ENCODE measurements at regions not wholly inside any gene's neighbourhood (a gene's known extent, or its start where the extent isn't known, plus 50 kb on each side); places are given as distances from the start of the nearest gene placed in this dataset.

GRCh38 chr12:90080616-90081015, 372.0 kb upstream of the ATP2B1 start:
- 43 to 100% methylated on average over 1 of the region's 1 CpG for WGBS, 2 donors (ENCODE audit: low coverage in 1 of 2)
- H3K9me3 ChIP-seq = no peaks in the 10 kb centered on the region
- no peak for ATAC-seq
- no peaks in the 10 kb centered on the region for H3K36me3 ChIP-seq
- TF ChIP-seq POLR2AphosphoS5 (IDR thresholded peaks at IDR 0.05) (no peak), CTCF (IDR thresholded peaks at IDR 0.05) (no peak), EP300 (IDR thresholded peaks at IDR 0.05) (no peak)
- H3K27me3 ChIP-seq = no peaks in the 10 kb centered on the region
- H3K27ac ChIP-seq = no peak overlapping the region
- H3K4me3 ChIP-seq = no peak overlapping the region
- no peaks in the 10 kb centered on the region for H3K4me1 ChIP-seq

DNA sequence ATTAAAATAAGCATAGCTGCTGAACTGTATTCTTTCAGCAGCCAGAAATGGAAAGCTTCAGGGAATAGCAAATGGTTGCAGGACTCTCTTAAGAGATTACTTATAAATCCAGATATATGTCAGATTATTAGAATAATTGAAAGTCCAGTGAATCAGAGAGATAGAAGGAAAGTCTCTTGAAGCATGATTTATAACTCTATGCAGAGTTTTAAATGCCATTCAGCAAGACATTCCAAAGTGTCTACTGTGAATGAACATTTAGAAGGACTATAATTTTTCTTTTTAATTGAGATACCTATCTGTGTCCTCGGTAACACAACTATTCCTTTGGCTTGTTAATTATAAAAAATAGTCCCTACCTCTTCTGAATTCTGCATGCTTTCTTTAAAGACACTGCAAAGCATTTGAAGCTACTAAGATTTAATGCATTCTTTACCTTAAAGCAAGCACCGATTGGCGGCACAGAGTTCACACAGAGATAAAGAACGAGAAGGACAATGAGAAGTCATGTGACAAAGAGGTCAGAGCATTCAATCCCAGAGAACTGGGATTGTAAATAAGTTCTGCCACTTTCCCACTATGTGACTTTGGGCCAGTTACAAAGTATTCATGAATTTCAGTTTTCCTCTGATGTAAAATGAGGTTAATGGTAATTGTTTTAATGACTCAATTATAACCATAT, 371.0 kb upstream of the ATP2B1 start:
- Histone ChIP-seq H3K36me3 (no peaks in the 10 kb centered on the region), H3K9me3 (no peaks in the 10 kb centered on the region), H3K27me3 (no peaks in the 10 kb centered on the region), H3K27ac (no peak overlapping the region), H3K4me1 (no peaks in the 10 kb centered on the region), H3K4me3 (no peak overlapping the region)
- TF ChIP-seq CTCF (IDR thresholded peaks at IDR 0.05) = no peak
- TF ChIP-seq POLR2A (IDR thresholded peaks at IDR 0.05) = no peak
- no peak for TF ChIP-seq EP300 (IDR thresholded peaks at IDR 0.05)
- TF ChIP-seq POLR2AphosphoS5 (IDR thresholded peaks at IDR 0.05) = no peak
- 77 to 87% methylated on average over 4 of the region's 4 CpGs for WGBS, 2 donors (ENCODE audit: low coverage in 1 of 2)
- ATAC-seq = no peak

DNA sequence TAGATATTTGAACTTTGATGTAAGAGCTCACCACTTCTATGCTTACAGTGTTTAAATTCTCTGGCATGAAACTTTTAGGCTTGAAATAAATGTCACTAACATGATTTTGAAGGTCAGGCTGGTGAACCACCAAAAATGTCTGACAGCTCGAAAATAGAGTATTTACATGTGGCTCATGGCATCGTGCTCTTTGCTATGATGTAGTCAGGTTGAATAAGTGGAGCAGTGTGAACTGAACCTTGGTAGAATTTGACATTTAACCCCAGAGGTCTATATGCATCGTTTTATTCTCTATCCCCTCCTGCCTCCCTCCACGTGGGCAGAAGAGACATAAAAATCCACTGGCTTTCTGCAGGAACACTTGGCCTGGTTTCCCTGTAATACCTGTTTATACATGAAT, 369.7 kb upstream of the ATP2B1 start:
- TF ChIP-seq POLR2AphosphoS5 (IDR thresholded peaks at IDR 0.05) (no peak), EP300 (IDR thresholded peaks at IDR 0.05) (no peak)
- Histone ChIP-seq H3K9me3 (no peaks in the 10 kb centered on the region), H3K27ac (no peak overlapping the region), H3K4me1 (no peaks in the 10 kb centered on the region), H3K36me3 (no peaks in the 10 kb centered on the region), H3K27me3 (no peaks in the 10 kb centered on the region), H3K4me3 (no peak overlapping the region)
- no peak for ATAC-seq
- 72 to 79% methylated on average over 4 of the region's 4 CpGs for WGBS, 2 donors (ENCODE audit: low coverage in 1 of 2)

GRCh38 chr12:90077756-90078155, 369.1 kb upstream of the ATP2B1 start:
- TF ChIP-seq CTCF (IDR thresholded peaks at IDR 0.05) (no peak), EP300 (IDR thresholded peaks at IDR 0.05) (no peak)
- Histone ChIP-seq H3K4me3 (no peak overlapping the region), H3K4me1 (no peaks in the 10 kb centered on the region), H3K27ac (no peak overlapping the region), H3K36me3 (no peaks in the 10 kb centered on the region), H3K27me3 (no peaks in the 10 kb centered on the region), H3K9me3 (no peaks in the 10 kb centered on the region)
- WGBS, 2 donors (ENCODE audit: low coverage in 1 of 2) = 90 to 95% methylated on average over 4 of the region's 4 CpGs
- no peak for ATAC-seq

DNA sequence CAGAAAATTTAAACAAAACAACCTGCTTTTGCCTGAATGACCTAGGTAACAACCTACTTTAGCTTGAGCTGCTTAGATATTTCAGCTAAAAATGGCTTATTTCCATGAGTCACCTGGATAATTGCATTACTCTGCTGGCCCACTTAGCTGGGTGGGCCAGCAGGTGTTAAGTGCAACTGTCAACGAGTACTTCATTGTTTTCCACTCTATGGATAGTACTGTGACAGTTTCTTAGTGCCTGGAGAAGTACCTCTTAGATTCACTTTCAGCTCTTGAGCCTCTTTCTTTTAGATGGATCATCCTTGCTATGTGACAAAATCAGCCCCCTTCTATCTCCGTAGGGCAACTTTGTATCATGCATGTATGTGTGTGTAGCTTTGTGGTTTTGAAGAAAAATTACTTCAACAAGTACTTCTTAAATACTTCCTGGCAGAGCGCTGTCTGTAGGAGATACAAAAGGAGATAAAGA, 368.2 kb upstream of the ATP2B1 start:
- Histone ChIP-seq H3K27me3 (no peaks in the 10 kb centered on the region), H3K4me1 (no peaks in the 10 kb centered on the region), H3K27ac (no peak overlapping the region), H3K4me3 (no peak overlapping the region), H3K9me3 (no peaks in the 10 kb centered on the region), H3K36me3 (no peaks in the 10 kb centered on the region)
- no peak for TF ChIP-seq POLR2AphosphoS5 (IDR thresholded peaks at IDR 0.05)
- no peak for TF ChIP-seq EP300 (IDR thresholded peaks at IDR 0.05)
- no peak for TF ChIP-seq CTCF (IDR thresholded peaks at IDR 0.05)
- no peak for TF ChIP-seq POLR2A (IDR thresholded peaks at IDR 0.05)
- 58 to 82% methylated on average over 3 of the region's 3 CpGs for WGBS, 2 donors (ENCODE audit: low coverage in 1 of 2)
- no peak for ATAC-seq

Measured in gastroesophageal sphincter (tissue), 4 donors.